K562 (cell line): ENCODE measurements at regions not wholly inside any gene's neighbourhood (a gene's known extent, or its start where the extent isn't known, plus 50 kb on each side); places are given as distances from the start of the nearest gene placed in this dataset.

Experiments used
- ATAC-seq: fragments of 200-7000 bp; cut with Tn5 transposase; 3 replicates; pipeline ENCODE4 v1.9.1; 2020; ENCODE audit warnings: moderate library complexity
- BruUV-seq: library from RNA; stranded (reverse); fragments of 400-500 nt; replicated peaks from 2 replicates; lab custom pipeline; 2021; lab: Mats Ljungman, UMichigan
- CTCF ChIA-PET: fragments of 300-600 bp; formaldehyde crosslinking; extraction: SDS; loops from one replicate; lab custom pipeline; 2021; ENCODE audit warnings: low intra/inter-chr PET ratio; lab: Yijun Ruan, JAX
- POLR2A ChIA-PET: fragments of 300-600, 350-650 bp; sonication (Branson Sonifier 250); formaldehyde crosslinking; extraction: SDS; loops from one replicate; lab custom pipeline; 2021; ENCODE audit warnings: antibody characterized with exemption, inconsistent platforms; lab: Yijun Ruan, JAX
- DNase-seq, 4 experiments: peaks; one replicate each; pipeline versions ENCODE4 v3.0.0 to v3.0.0-alpha.2; 2011 to 2018; ENCODE audit warnings: low spot score in 3 of 4, mixed read lengths in 3 of 4; ENCODE audit errors: extremely low read depth in 1 of 4
- FAIRE-seq: peaks from 2 replicates; lab custom pipeline; 2011; peaks lifted over from hg19 to GRCh38; lab: Jason Lieb, UNC
- H2AFZ ChIP-seq: 2 replicates; pipeline ENCODE4 v1.6.0; 2011; ENCODE audit warnings: low read depth, low read length, control low read depth, inconsistent platforms
- H3K27ac ChIP-seq: fragments of 200-600 bp; 3 replicates; pipeline ENCODE4 v1.8.0; 2011; ENCODE audit warnings: low read depth, mild to moderate bottlenecking, control low read depth, inconsistent platforms, low read length, moderate library complexity, mixed read lengths; ENCODE audit errors: extremely low read depth
- H3K27me3 ChIP-seq, 2 experiments: fragments of 300-600 bp in 1 of 2; 2 replicates in 1 of 2; 3 replicates in 1 of 2; pipeline versions ENCODE4 v1.6.0 to v1.8.0; 2011; ENCODE audit warnings: inconsistent platforms in 2 of 2, low read length in 2 of 2, mild to moderate bottlenecking in 1 of 2, mixed read lengths in 1 of 2, moderate library complexity in 1 of 2; ENCODE audit not compliant: control insufficient read depth in 2 of 2, insufficient read depth in 2 of 2
- H3K36me3 ChIP-seq: fragments of 300-600 bp; 3 replicates; pipeline ENCODE4 v1.8.0; 2011; ENCODE audit warnings: mild to moderate bottlenecking, low read length, inconsistent platforms; ENCODE audit not compliant: control insufficient read depth, insufficient read depth
- H3K4me1 ChIP-seq, 2 experiments: fragments of 200-600 bp in 1 of 2; replicated peaks in 1 of 2; 2 replicates in 1 of 2; 3 replicates in 1 of 2; pipeline versions ENCODE4 v1.5.1 to v1.8.0; 2011; ENCODE audit warnings: inconsistent platforms in 2 of 2, low read length in 2 of 2, mild to moderate bottlenecking in 1 of 2, mixed read lengths in 1 of 2, moderate library complexity in 1 of 2; ENCODE audit not compliant: control insufficient read depth in 2 of 2, insufficient read depth in 2 of 2
- H3K4me2 ChIP-seq: 2 replicates; pipeline ENCODE4 v1.6.1; 2011; ENCODE audit warnings: low read length, control low read depth, inconsistent platforms, mixed read lengths; ENCODE audit not compliant: insufficient read depth
- H3K4me3 ChIP-seq: fragments of 200-600 bp; sonication (generic), shearing (Covaris generic); 2 replicates; pipeline ENCODE4 v1.5.1; 2016; ENCODE audit warnings: control low read depth, inconsistent platforms
- H3K79me2 ChIP-seq: fragments of 200-600 bp; 3 replicates; pipeline ENCODE4 v1.8.0; 2011; ENCODE audit warnings: low read length, inconsistent platforms; ENCODE audit not compliant: control insufficient read depth, insufficient read depth
- H3K9ac ChIP-seq, 2 experiments: 2 replicates each; pipeline versions ENCODE4 v1.6.0 to v1.6.1; 2011; ENCODE audit warnings: low read depth in 2 of 2, low read length in 2 of 2, control low read depth in 1 of 2, inconsistent platforms in 1 of 2, mild to moderate bottlenecking in 1 of 2, mixed read lengths in 1 of 2; ENCODE audit not compliant: insufficient read depth in 1 of 2
- H3K9me1 ChIP-seq: one replicate; pipeline ENCODE4 v1.6.0; 2011; ENCODE audit warnings: inconsistent platforms, mild to moderate bottlenecking, low read length, moderate library complexity; ENCODE audit not compliant: control insufficient read depth, insufficient read depth
- H3K9me3 ChIP-seq: replicated peaks from 2 replicates; pipeline ENCODE4 v1.5.1; 2011; ENCODE audit warnings: low read depth, low read length, inconsistent platforms; ENCODE audit not compliant: control insufficient read depth, insufficient read depth
- H4K20me1 ChIP-seq: replicated peaks from 2 replicates; pipeline ENCODE4 v1.6.1; 2011; ENCODE audit warnings: low read length, inconsistent platforms, mixed read lengths; ENCODE audit not compliant: control insufficient read depth, insufficient read depth
- BDP1 ChIP-seq: IDR thresholded peaks from 3 replicates; pipeline ENCODE4 v1.6.1; 2011; ENCODE audit not compliant: insufficient read length, insufficient read depth
- CREB5 ChIP-seq: fragments of 250-450 bp; sonication (Bioruptor Pico); IDR thresholded peaks from 2 replicates; pipeline ENCODE4 v1.5.0; 2020; ENCODE audit warnings: mild to moderate bottlenecking
- ILK ChIP-seq: fragments of 450-650 bp; IDR thresholded peaks from 2 replicates; pipeline ENCODE4 v1.6.1; 2016; ENCODE audit warnings: missing genetic modification characterization, low read depth, mild to moderate bottlenecking, missing compliant biosample characterization, moderate library complexity, borderline replicate concordance
- MCM5 ChIP-seq: fragments of 450-650 bp; IDR thresholded peaks from 2 replicates; pipeline ENCODE4 v1.6.1; 2016; ENCODE audit warnings: low read depth
- RBM25 ChIP-seq: fragments of 200-400 bp; formaldehyde crosslinking; IDR thresholded peaks from 2 replicates; pipeline ENCODE4 v1.6.1; 2018; ENCODE audit warnings: low read length, low read depth, moderate library complexity; ENCODE audit not compliant: severe bottlenecking
- TCF3 ChIP-seq: sonication (generic); formaldehyde crosslinking; IDR thresholded peaks from 2 replicates; pipeline ENCODE4 v1.4.0; 2020; ENCODE audit warnings: mild to moderate bottlenecking, missing genetic modification reagents
- TCF7 ChIP-seq: sonication (generic); IDR thresholded peaks from 2 replicates; pipeline ENCODE4 v1.6.1; 2016; ENCODE audit warnings: antibody characterized with exemption, borderline replicate concordance
- WGBS: fragments of 100-300 bp; shearing (Covaris generic); methylation state at CpG from one replicate; pipeline ENCODE4 v1.1.6; 2016; ENCODE audit warnings: low coverage, mixed read lengths; ENCODE audit not compliant: insufficient coverage; ENCODE audit errors: missing lambda C conversion rate; 5-methylcytosine and 5-hydroxymethylcytosine counted together
- in situ Hi-C: fragments of 300-500 bp; cut with MboI; formaldehyde crosslinking; loops from 4 replicates; pipeline ENCODE4 v1.15.0; 2018; ENCODE audit warnings: inconsistent platforms, mixed read lengths
- intact Hi-C: fragments of 100-400 bp; cut with micrococcal nuclease; formaldehyde crosslinking; loops from 2 replicates; pipeline ENCODE4 v1.14.2; 2022
- TF ChIP-seq, protein P1 (sequence below), 2 experiments: IDR thresholded peaks; 2 replicates each; pipeline ENCODE4 v1.6.1; 2012; ENCODE audit warnings: improper control_type of control experiment in 2 of 2, low read depth in 2 of 2, low read length in 2 of 2, borderline replicate concordance in 1 of 2

DNA sequence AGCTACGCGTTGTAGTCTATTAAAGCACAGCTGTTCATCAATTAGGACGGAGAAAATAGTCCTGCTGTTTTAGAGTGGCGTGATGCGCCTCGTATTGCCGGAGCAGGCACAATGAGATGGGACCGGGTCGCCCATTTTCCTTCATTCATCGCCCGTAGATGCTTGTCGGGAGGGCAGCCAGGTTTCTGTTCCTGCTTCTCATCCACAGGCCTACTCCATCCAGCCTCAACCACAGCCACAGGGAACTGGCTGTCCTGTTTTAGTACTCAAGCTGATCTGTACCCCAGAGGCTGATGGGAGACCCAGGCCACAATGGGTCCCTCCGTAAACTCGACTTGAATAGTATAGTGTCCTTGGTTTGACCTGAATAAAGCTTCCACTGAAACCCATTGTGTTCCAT lies 264.0 kb downstream of the VRK1 start (continued):
- TF ChIP-seq TCF7 (no peak), MCM5 (no peak)

DNA sequence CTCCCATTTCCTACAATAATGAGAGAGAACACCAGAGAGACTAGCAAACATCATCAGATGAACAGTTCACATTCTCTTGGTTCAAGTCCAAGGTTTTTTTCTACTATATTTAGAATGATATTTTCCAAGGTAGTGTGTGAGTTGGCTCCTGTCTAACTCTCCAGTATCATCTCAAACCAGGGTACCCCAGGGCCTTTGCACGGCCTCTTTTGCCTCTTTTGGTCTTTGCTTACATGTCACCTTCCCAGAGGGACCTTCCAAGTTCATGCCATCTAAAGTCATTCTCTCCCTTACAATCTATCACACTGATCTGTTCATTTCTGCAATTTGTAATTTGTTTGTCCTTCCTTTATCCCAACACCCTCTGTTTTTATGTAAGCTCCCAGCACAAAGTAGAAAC lies 264.5 kb downstream of the VRK1 start:
- POLR2A ChIA-PET: no interaction called here
- Histone ChIP-seq H3K9me3 (no peaks in the 10 kb centered on the region), H3K79me2 (no peaks in the 10 kb centered on the region), H3K9me1 (no peaks in the 10 kb centered on the region), H3K4me1 (no peaks in the 10 kb centered on the region), H3K27ac (no peak overlapping the region), H3K4me3 (no peak overlapping the region), H3K27me3 (peaks cover 4 to 43% of the 10 kb centered on the region in 2 experiments; a peak in 4 of 5 replicates), H2AFZ (no peak overlapping the region), H4K20me1 (no peaks in the 10 kb centered on the region), H3K36me3 (no peaks in the 10 kb centered on the region), H3K4me2 (no peak overlapping the region), H3K9ac (no peak overlapping the region)
- intact Hi-C loops (no loop called here), in situ Hi-C loops (no loop called here)
- CTCF ChIA-PET: no interaction called here
- WGBS: 0% methylated on average over 1 of the region's 1 CpG
- FAIRE-seq: no peak
- no peak for TF ChIP-seq ILK (tag)
- no peak for TF ChIP-seq CREB5
- TF ChIP-seq BDP1: no peak
- TF ChIP-seq, protein P1, sequence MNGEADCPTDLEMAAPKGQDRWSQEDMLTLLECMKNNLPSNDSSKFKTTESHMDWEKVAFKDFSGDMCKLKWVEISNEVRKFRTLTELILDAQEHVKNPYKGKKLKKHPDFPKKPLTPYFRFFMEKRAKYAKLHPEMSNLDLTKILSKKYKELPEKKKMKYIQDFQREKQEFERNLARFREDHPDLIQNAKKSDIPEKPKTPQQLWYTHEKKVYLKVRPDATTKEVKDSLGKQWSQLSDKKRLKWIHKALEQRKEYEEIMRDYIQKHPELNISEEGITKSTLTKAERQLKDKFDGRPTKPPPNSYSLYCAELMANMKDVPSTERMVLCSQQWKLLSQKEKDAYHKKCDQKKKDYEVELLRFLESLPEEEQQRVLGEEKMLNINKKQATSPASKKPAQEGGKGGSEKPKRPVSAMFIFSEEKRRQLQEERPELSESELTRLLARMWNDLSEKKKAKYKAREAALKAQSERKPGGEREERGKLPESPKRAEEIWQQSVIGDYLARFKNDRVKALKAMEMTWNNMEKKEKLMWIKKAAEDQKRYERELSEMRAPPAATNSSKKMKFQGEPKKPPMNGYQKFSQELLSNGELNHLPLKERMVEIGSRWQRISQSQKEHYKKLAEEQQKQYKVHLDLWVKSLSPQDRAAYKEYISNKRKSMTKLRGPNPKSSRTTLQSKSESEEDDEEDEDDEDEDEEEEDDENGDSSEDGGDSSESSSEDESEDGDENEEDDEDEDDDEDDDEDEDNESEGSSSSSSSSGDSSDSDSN (IDR thresholded peaks at IDR 0.05; ENCODE audit: borderline replicate concordance in 1 of 2, low read depth in 2 of 2, low read length in 2 of 2): no peak
- no peak for TF ChIP-seq TCF3
- peak; percentile 76 for TF ChIP-seq RBM25
- no peak for DNase-seq
- no peak for ATAC-seq
- no TSS peak for BruUV-seq
